ENCODE measurements at regions not wholly inside any gene's neighbourhood (a gene's known extent, or its start where the extent isn't known, plus 50 kb on each side); places are given as distances from the start of the nearest gene placed in this dataset.

- TF ChIP-seq CTCF (conservative IDR thresholded peaks at IDR 0.05; ENCODE audit: low read depth, low read length) = no peak
- no peak overlapping the region for H3K4me3 ChIP-seq (ENCODE audit: low read depth, low read length)
- no peak for DNase-seq (ENCODE audit: low read depth)
Observed at GRCh38 chr3:153885359-153885758, 235.8 kb upstream of the ARHGEF26 start.

- no peak for DNase-seq (ENCODE audit: low read depth)
- H3K4me3 ChIP-seq (ENCODE audit: low read depth, low read length) = no peak overlapping the region
- TF ChIP-seq CTCF (conservative IDR thresholded peaks at IDR 0.05; ENCODE audit: low read depth, low read length) = no peak
Observed at GRCh38 chr3:153889905-153890334, 231.3 kb upstream of the ARHGEF26 start.

GRCh38 chr3:153892126-153892525 is 229.1 kb upstream of the ARHGEF26 start:
- H3K4me3 ChIP-seq (ENCODE audit: low read depth, low read length) = no peak overlapping the region
- DNase-seq (ENCODE audit: low read depth) = no peak
- no peak for TF ChIP-seq CTCF (conservative IDR thresholded peaks at IDR 0.05; ENCODE audit: low read depth, low read length)

- TF ChIP-seq CTCF (conservative IDR thresholded peaks at IDR 0.05; ENCODE audit: low read depth, low read length) = no peak
- H3K4me3 ChIP-seq (ENCODE audit: low read depth, low read length) = no peak overlapping the region
- no peak for DNase-seq (ENCODE audit: low read depth)
Observed at GRCh38 chr3:153894857-153895256, 226.3 kb upstream of the ARHGEF26 start.

- no peak overlapping the region for H3K4me3 ChIP-seq (ENCODE audit: low read depth, low read length)
- no peak for DNase-seq (ENCODE audit: low read depth)
- TF ChIP-seq CTCF (conservative IDR thresholded peaks at IDR 0.05; ENCODE audit: low read depth, low read length) = no peak
Observed at GRCh38 chr3:153896197-153896596, 225.0 kb upstream of the ARHGEF26 start.

GRCh38 chr3:153897025-153897723 is 224.0 kb upstream of the ARHGEF26 start:
- DNase-seq (ENCODE audit: low read depth) = no peak
- no peak for TF ChIP-seq CTCF (conservative IDR thresholded peaks at IDR 0.05; ENCODE audit: low read depth, low read length)
- H3K4me3 ChIP-seq (ENCODE audit: low read depth, low read length) = no peak overlapping the region

GRCh38 chr3:153897842-153898241 is 223.3 kb upstream of the ARHGEF26 start:
- no peak for DNase-seq (ENCODE audit: low read depth)
- no peak overlapping the region for H3K4me3 ChIP-seq (ENCODE audit: low read depth, low read length)
- TF ChIP-seq CTCF (conservative IDR thresholded peaks at IDR 0.05; ENCODE audit: low read depth, low read length) = no peak

Measured in choroid plexus epithelial cell (primary cell).